Left renal cortex interstitium (tissue), 4 donors: ENCODE measurements at regions not wholly inside any gene's neighbourhood (a gene's known extent, or its start where the extent isn't known, plus 50 kb on each side); places are given as distances from the start of the nearest gene placed in this dataset.

Experiments
- DNase-seq, 4 donors: peaks; one replicate each; pipeline ENCODE4 v3.0.0-alpha.2; 2013; ENCODE audit warnings: low read depth in 4 of 4, low spot score in 2 of 4, missing footprints in 1 of 4

GRCh38 chr17:77649717-77650211 is 308.7 kb upstream of the TNRC6C start:
- no peak for DNase-seq

- DNase-seq, result no peak
Measured at GRCh38 chr17:77651988-77652387, 306.5 kb upstream of the TNRC6C start.

DNA sequence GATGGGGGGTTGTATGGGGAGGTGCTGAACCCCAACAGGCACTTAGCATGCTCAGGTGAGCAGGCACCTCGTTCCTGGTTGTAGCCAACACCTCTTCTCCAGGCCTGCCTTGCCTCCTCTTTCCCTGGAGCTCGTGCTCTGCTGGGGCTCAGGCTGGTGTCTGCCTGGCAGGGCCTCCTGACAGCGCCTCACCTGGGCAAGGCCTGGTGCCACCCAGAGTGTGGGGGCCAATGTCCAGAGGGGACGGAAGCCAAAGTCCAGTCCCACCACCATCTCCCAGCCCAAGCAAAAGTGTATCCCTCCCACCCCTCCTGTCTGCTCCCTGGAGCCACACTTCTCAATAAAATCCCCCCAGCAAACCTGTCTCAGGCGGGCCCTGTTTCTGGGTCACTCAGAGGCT is 304.2 kb upstream of the TNRC6C start:
- no peak for DNase-seq

- DNase-seq, result no peak
Measured at GRCh38 chr17:77654850-77655249, 303.7 kb upstream of the TNRC6C start.

DNA sequence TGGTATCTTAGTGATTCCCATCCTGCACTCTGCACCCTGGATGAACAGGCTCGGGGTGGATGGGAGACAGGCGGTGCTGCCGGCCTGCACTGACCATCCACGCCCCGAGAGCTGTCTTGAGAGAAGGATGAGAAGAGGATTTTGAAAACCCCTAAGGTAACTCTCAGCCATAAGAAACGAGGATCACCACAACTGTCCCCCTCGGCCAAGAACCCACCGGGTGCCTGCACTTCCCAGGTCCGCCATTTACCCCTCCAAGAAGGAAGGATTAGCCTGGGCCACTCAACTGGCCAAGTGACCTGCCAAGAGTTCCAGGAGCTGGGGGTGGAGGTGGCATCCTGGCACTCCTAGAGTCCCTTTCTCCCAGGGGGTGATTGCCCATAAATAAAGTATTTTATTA is 302.4 kb upstream of the TNRC6C start:
- DNase-seq, result no peak

DNA sequence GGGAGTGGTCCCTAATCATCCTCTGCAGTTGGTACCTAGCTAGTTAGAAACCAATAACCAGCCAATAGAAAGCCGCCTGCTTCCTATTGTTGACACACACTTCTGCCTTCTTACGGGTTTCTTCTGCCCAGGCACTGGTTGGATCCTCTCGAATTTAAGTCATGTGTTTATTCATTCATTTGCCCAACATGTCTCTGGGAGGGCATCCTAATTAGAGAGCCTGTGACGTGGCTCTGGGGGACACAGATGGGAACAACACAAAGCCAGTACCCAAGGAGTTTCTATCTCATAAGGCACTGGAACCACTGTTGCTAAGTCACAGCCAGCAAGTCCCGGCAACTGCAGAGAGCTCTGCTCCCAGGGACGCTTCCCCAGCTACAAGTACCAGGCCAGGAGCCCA is 300.7 kb upstream of the TNRC6C start:
- no peak for DNase-seq

- no peak for DNase-seq
Measured at GRCh38 chr17:77660524-77660923, 298.0 kb upstream of the TNRC6C start.

DNA sequence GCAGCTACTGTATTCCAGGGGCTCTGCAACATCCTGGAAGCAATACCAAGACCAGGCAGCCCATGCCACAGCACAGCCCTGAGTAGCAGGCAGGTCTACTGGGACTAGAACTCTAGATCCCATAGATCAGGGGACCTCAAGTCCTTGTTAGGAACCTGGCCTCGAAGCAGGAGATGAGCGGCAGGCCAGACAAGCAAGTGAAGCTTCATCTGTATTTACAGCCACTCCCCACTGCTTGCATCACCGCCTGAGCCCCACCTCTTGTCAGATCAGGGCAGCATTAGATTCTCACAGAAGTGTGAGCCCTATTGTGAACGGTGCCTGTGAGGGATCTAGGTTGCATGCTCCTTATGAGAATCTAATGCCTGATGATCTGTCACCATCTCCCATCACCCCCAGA is 295.7 kb upstream of the TNRC6C start:
- DNase-seq, result no peak

DNA sequence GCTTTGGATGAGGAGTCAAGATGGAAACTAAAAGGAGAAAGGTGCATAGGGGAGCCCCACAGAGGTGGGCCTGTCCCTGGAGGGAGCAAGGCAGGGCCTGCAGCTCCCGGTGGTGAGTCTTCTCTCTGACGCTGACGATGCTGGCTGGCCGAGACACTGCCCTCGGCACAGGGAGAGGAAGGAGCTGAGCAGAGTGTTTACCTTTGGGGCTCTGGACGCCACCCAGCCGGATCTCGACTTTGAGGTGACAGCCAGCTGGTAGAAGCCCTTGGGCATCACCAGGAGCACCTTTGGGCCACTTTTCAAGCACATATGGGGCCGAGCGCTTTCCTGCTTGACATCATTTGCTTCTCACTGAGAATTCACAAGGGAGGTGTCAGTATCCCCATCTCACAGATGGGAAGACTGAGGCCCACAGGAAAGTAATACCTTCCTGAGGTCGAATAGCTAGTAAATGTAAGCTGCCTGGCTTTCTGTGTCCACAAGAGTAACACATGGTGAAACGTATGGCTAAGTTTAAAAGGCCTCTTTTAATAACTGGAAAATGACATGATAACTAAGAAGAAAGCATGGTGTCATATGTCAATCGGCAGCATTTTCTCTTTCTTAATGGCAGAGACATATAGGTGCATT is 294.3 kb upstream of the TNRC6C start:
- no peak for DNase-seq

GRCh38 chr17:77665833-77666232 is 292.7 kb upstream of the TNRC6C start:
- no peak for DNase-seq

DNA sequence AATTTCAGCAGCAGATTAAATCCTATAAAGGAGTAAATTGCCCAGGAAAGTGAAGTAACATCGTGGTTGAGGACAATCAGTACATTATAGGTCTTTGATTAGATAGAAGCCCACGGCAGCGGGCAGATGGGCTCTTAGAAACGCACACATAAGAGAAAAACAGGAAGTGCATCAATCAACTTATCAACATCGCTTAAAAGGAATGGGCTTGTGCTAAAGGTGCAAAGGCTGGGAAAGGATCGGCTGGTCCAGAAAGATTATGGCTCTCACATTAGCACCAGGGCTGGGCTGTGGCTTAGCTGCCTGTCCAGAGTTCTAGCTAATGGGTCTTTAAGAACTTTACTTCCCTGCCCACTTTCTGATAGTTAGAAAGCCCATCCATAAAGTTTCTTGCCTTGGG is 292.0 kb upstream of the TNRC6C start:
- no peak for DNase-seq

- no peak for DNase-seq
Measured at GRCh38 chr17:77666881-77667395, 291.6 kb upstream of the TNRC6C start.

DNA sequence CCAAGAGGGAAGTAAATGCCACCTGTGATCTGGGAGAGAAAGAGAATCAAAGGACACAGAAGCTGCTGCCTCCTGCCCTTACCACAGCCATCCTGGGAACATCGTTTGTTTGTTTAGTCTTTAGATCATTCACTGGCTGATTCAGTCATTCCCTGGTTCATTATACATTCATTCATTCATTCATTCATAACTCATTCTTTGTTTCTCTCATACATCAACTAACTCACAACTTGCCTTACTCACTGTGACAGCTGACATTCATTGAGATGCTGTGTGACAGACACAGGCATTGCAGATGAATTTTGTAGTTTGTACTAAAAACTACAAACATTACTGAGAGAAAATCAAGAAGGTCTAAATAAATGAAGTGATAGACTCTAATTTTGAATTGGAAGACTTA is 291.0 kb upstream of the TNRC6C start:
- no peak for DNase-seq

- no peak for DNase-seq
Measured at GRCh38 chr17:77668518-77668917, 290.0 kb upstream of the TNRC6C start.

DNA sequence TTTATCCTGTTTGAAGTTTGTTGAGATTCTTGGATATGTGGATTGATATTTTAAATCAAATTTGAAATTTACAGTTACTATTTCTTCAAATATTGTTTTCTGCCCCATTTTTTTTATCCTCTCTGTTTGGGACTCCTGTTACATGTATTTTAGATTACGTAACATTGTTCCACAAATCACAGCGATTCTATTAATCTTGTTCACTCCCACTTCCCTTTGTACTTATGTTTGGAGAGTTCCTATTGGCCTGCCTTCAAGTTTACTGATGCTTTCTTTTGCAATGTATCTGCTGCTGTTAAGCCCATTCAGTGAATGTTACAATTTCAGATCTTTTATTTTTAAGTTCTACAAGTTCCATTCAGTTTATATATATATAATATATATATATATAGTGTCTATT is 288.3 kb upstream of the TNRC6C start:
- no peak for DNase-seq

GRCh38 chr17:77674358-77674757 is 284.1 kb upstream of the TNRC6C start:
- DNase-seq, result no peak

- DNase-seq, result no peak
Measured at GRCh38 chr17:77675411-77675810, 283.1 kb upstream of the TNRC6C start.

DNA sequence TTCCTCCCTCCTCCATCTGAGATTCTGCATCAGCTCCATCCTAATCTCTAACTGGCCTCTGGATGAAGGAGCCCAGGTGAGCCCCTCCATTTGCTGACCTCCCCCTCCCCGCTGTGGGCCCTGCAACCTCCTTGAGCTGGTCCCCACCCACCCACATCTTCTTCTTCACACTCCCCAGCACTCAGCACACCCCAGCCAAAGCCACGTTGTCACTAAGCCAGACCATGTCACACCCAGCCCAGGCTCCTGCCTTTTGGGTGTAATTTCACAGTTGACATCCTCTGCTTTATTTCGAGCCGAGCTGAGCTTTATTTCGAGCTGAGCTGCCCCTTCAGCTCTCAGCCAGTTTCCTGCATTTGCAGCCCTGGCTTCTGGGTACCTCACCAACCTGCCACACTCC is 282.7 kb upstream of the TNRC6C start:
- no peak for DNase-seq

DNA sequence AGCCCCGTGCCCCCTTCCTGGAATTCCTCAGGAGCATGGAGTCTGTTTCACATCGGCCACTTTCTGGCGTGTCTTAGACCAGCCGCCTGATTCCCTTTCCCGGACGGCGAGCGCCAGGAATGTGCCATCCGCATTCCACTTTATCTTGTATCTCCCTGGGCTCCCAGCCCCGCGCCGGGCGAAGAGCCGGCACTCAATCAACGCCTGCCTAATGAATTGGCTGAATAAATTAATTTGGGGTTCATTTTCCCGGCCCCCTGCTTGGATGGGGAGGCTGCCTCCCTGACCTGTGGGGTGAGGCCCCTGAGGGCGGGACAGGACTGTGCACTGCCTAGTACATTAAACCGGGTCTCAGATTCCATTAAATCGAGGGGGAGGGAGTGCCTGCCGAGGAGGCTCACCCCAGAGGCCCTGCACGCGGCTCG is 282.3 kb upstream of the TNRC6C start:
- DNase-seq, result no peak

- DNase-seq, result no peak
Measured at GRCh38 chr17:77677211-77677610, 281.3 kb upstream of the TNRC6C start.

- no peak for DNase-seq
Measured at GRCh38 chr17:77677630-77678029, 280.9 kb upstream of the TNRC6C start.

GRCh38 chr17:77679589-77679988 is 278.9 kb upstream of the TNRC6C start:
- DNase-seq, result no peak

DNA sequence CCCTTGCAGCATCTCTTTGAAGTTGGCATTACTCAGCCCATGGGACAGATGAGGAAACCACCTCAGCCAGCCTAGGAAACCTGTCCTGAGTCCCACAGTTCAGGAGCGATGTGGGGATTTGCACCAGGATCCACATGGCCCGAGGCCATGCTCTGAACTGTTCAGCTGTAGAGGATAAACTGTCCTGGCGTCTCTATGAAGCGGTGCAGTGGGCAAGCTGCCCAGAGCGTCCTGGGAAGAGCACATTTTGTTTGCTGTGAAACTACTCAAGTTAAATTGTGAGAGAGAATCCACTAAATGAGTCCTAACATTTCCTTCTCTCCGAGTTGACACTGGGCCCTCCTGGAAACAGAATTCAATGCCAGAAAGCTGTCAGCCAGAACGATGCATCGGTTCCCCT is 276.6 kb upstream of the TNRC6C start:
- no peak for DNase-seq
